H9 (cell line): ENCODE measurements at regions not wholly inside any gene's neighbourhood (a gene's known extent, or its start where the extent isn't known, plus 50 kb on each side); places are given as distances from the start of the nearest gene placed in this dataset.

ENCODE experiments used
- DNase-seq: peaks from one replicate; pipeline ENCODE4 v3.0.0-alpha.2; 2017
- H2AFZ ChIP-seq: one replicate; pipeline ENCODE4 v1.6.1; 2013; ENCODE audit warnings: mild to moderate bottlenecking, low read length, control low read depth, moderate library complexity
- H2AK5ac ChIP-seq: 2 replicates; pipeline ENCODE4 v1.6.1; 2013; ENCODE audit warnings: low read length, control low read depth, mixed read lengths; ENCODE audit not compliant: insufficient read length
- H2BK120ac ChIP-seq: one replicate; pipeline ENCODE4 v1.6.1; 2013; ENCODE audit warnings: low read depth, mild to moderate bottlenecking, low read length, control low read depth, inconsistent platforms; ENCODE audit not compliant: poor library complexity, severe bottlenecking
- H2BK12ac ChIP-seq: 2 replicates; pipeline ENCODE4 v1.6.1; 2013; ENCODE audit warnings: low read length, control low read depth, mixed read lengths, low read depth; ENCODE audit not compliant: insufficient read length
- H2BK15ac ChIP-seq: 2 replicates; pipeline ENCODE4 v1.6.1; 2013; ENCODE audit warnings: low read depth, low read length, control low read depth
- H2BK20ac ChIP-seq: one replicate; pipeline ENCODE4 v1.6.1; 2013; ENCODE audit warnings: low read depth, mild to moderate bottlenecking, low read length, control low read depth, inconsistent platforms; ENCODE audit not compliant: poor library complexity, severe bottlenecking
- H2BK5ac ChIP-seq: 2 replicates; pipeline ENCODE4 v1.6.1; 2013; ENCODE audit warnings: low read length, control low read depth, mixed read lengths; ENCODE audit not compliant: insufficient read length
- H3K14ac ChIP-seq: 2 replicates; pipeline ENCODE4 v1.6.1; 2013; ENCODE audit warnings: low read length, control low read depth; ENCODE audit not compliant: insufficient read depth
- H3K18ac ChIP-seq: 2 replicates; pipeline ENCODE4 v1.6.1; 2013; ENCODE audit warnings: low read depth, mild to moderate bottlenecking, mixed read lengths, low read length, control low read depth; ENCODE audit not compliant: insufficient read length
- H3K23ac ChIP-seq: 2 replicates; pipeline ENCODE4 v1.6.1; 2013; ENCODE audit warnings: low read length, control low read depth, mixed read lengths, low read depth; ENCODE audit not compliant: insufficient read length
- H3K23me2 ChIP-seq: 2 replicates; pipeline ENCODE4 v1.6.1; 2013; ENCODE audit warnings: low read depth, mild to moderate bottlenecking, mixed read lengths, low read length, control low read depth; ENCODE audit not compliant: insufficient read length, poor library complexity, severe bottlenecking
- H3K27ac ChIP-seq: 2 replicates; pipeline ENCODE4 v1.5.1; 2013; ENCODE audit warnings: low read length, control low read depth, mixed read lengths, low read depth; ENCODE audit not compliant: insufficient read length
- H3K27me3 ChIP-seq: 2 replicates; pipeline ENCODE4 v1.6.1; 2013; ENCODE audit warnings: low read length, control low read depth, inconsistent platforms; ENCODE audit not compliant: insufficient read depth
- H3K4ac ChIP-seq: 2 replicates; pipeline ENCODE4 v1.6.1; 2013; ENCODE audit warnings: low read depth, mild to moderate bottlenecking, control low read depth, inconsistent platforms, low read length, moderate library complexity
- H3K4me1 ChIP-seq: 2 replicates; pipeline ENCODE4 v1.6.1; 2013; ENCODE audit warnings: low read length, control low read depth, inconsistent platforms; ENCODE audit not compliant: insufficient read depth
- H3K4me2 ChIP-seq: 2 replicates; pipeline ENCODE4 v1.6.1; 2013; ENCODE audit warnings: low read length, control low read depth, mixed read lengths; ENCODE audit not compliant: insufficient read length, insufficient read depth
- H3K56ac ChIP-seq: 2 replicates; pipeline ENCODE4 v1.6.1; 2013; ENCODE audit warnings: low read depth, mild to moderate bottlenecking, mixed read lengths, low read length, control low read depth; ENCODE audit not compliant: insufficient read length
- H3K79me1 ChIP-seq: 2 replicates; pipeline ENCODE4 v1.6.1; 2013; ENCODE audit warnings: low read depth, mild to moderate bottlenecking, moderate library complexity, low read length, control low read depth, inconsistent platforms; ENCODE audit not compliant: insufficient read depth, poor library complexity, severe bottlenecking
- H3K79me2 ChIP-seq: 2 replicates; pipeline ENCODE4 v1.6.1; 2013; ENCODE audit warnings: low read length, control low read depth, inconsistent platforms; ENCODE audit not compliant: insufficient read depth
- H3K9ac ChIP-seq: 2 replicates; pipeline ENCODE4 v1.6.1; 2013; ENCODE audit warnings: low read length, control low read depth, mixed read lengths; ENCODE audit not compliant: insufficient read length; ENCODE audit errors: extremely low read depth
- H3K9me3 ChIP-seq: one replicate; pipeline ENCODE4 v1.6.1; 2013; ENCODE audit warnings: low read depth, low read length, inconsistent platforms; ENCODE audit not compliant: control insufficient read depth
- H3T11ph ChIP-seq: one replicate; pipeline ENCODE4 v1.6.1; 2013; ENCODE audit warnings: mild to moderate bottlenecking, low read length, control low read depth, inconsistent platforms
- H4K20me1 ChIP-seq: one replicate; pipeline ENCODE4 v1.6.1; 2013; ENCODE audit not compliant: control insufficient read depth, insufficient read length, insufficient read depth
- H4K5ac ChIP-seq: 2 replicates; pipeline ENCODE4 v1.6.1; 2013; ENCODE audit warnings: low read depth, mild to moderate bottlenecking, mixed read lengths, low read length, control low read depth; ENCODE audit not compliant: insufficient read length
- H4K8ac ChIP-seq: replicated peaks from 2 replicates; pipeline ENCODE4 v1.6.1; 2013; ENCODE audit warnings: low read length, control low read depth, mixed read lengths, low read depth; ENCODE audit not compliant: insufficient read length
- H4K91ac ChIP-seq: 2 replicates; pipeline ENCODE4 v1.6.1; 2013; ENCODE audit warnings: low read depth, mild to moderate bottlenecking, moderate library complexity, mixed read lengths, low read length, control low read depth; ENCODE audit not compliant: insufficient read length
- H3K27ac Mint-ChIP-seq, 3 experiments: 2 replicates in 2 of 3; 3 replicates in 1 of 3; pipeline ENCODE4 v1.8.0; 2020 to 2021; ENCODE audit warnings: mixed read lengths in 3 of 3, mild to moderate bottlenecking in 1 of 3, moderate library complexity in 1 of 3
- H3K27me3 Mint-ChIP-seq: 2 replicates; pipeline ENCODE4 v1.8.0; 2021; ENCODE audit warnings: low read depth, mild to moderate bottlenecking, moderate library complexity, mixed read lengths
- H3K36me3 Mint-ChIP-seq, 3 experiments: 2 replicates in 2 of 3; 3 replicates in 1 of 3; pipeline ENCODE4 v1.8.0; 2020 to 2021; ENCODE audit warnings: low read depth in 3 of 3, mixed read lengths in 3 of 3; ENCODE audit not compliant: insufficient read depth in 1 of 3
- H3K4me1 Mint-ChIP-seq, 2 experiments: 2 replicates each; pipeline ENCODE4 v1.8.0; 2020; ENCODE audit warnings: mixed read lengths in 2 of 2
- H3K4me3 Mint-ChIP-seq, 2 experiments: 2 replicates in 1 of 2; 3 replicates in 1 of 2; pipeline ENCODE4 v1.8.0; 2020 to 2021; ENCODE audit warnings: mild to moderate bottlenecking in 2 of 2, mixed read lengths in 2 of 2, moderate library complexity in 1 of 2
- H3K9me3 Mint-ChIP-seq, 2 experiments: 2 replicates in 1 of 2; 3 replicates in 1 of 2; pipeline ENCODE4 v1.8.0; 2020; ENCODE audit warnings: mild to moderate bottlenecking in 2 of 2, mixed read lengths in 2 of 2, moderate library complexity in 1 of 2
- CTCF ChIP-seq: fragments of 200-600 bp; sonication (generic); conservative IDR thresholded peaks from 3 replicates; pipeline ENCODE4 v1.8.0; 2021; ENCODE audit warnings: antibody characterized with exemption, mild to moderate bottlenecking
- WGBS: extraction: QIAGEN DNeasy Blood & Tissue Kit; methylation state at CpG from one replicate; pipeline ENCODE4 v1.1.7; 2013; ENCODE audit warnings: missing lambda C conversion rate, low lambda C conversion rate, mixed read lengths; ENCODE audit not compliant: insufficient read length; ENCODE audit errors: extremely low coverage; 5-methylcytosine and 5-hydroxymethylcytosine counted together

GRCh38 chr17:62130739-62131138 lies 65.7 kb upstream of the MED13 start:
- Histone ChIP-seq H3K4me2 (no peak overlapping the region), H2BK120ac (no peak overlapping the region), H2BK15ac (no peak overlapping the region), H2BK5ac (no peak overlapping the region), H3K23ac (no peak overlapping the region), H3K18ac (no peak overlapping the region), H3K79me1 (no peaks in the 10 kb centered on the region), H3K14ac (no peak overlapping the region), H3K9ac (no peak overlapping the region), H3K27ac (no peak overlapping the region), H2BK12ac (no peak overlapping the region), H2AFZ (no peak overlapping the region), H4K20me1 (no peaks in the 10 kb centered on the region), H3T11ph (no peak overlapping the region), H3K79me2 (no peaks in the 10 kb centered on the region), H4K5ac (peak overlapping the region; percentile 53), H3K23me2 (no peaks in the 10 kb centered on the region), H2BK20ac (no peak overlapping the region), H3K9me3 (no peaks in the 10 kb centered on the region), H3K56ac (no peak overlapping the region), H2AK5ac (no peak overlapping the region), H3K4me1 (no peaks in the 10 kb centered on the region), H4K8ac (no peak overlapping the region), H3K4ac (no peak overlapping the region), H4K91ac (no peak overlapping the region), H3K27me3 (no peaks in the 10 kb centered on the region)
- no peak for DNase-seq
- TF ChIP-seq CTCF, result no peak
- Mint-ChIP-seq H3K27ac (no peak overlapping the region), H3K4me1 (peaks cover 2 to 3% of the 10 kb centered on the region in 2 experiments), H3K9me3 (no peaks in the 10 kb centered on the region), H3K27me3 (no peaks in the 10 kb centered on the region), H3K36me3 (no peaks in the 10 kb centered on the region), H3K4me3 (no peak overlapping the region)
- WGBS, result no CpG with 5 or more reads among the region's 1 CpG
